Sigmoid colon (tissue), 4 donors: ENCODE measurements at regions not wholly inside any gene's neighbourhood (a gene's known extent, or its start where the extent isn't known, plus 50 kb on each side); places are given as distances from the start of the nearest gene placed in this dataset.

Source experiments
- POLR2A ChIP-seq, 2 donors: fragments of 450-650 bp; IDR thresholded peaks; one replicate each; pipeline ENCODE4 v1.6.1; 2016; ENCODE audit warnings: antibody characterized with exemption in 2 of 2, mild to moderate bottlenecking in 2 of 2, moderate library complexity in 2 of 2
- POLR2AphosphoS5 ChIP-seq, 4 donors: sonication (generic); formaldehyde crosslinking; IDR thresholded peaks; one replicate each; pipeline ENCODE4 v1.6.1; 2017; ENCODE audit warnings: antibody characterized with exemption in 4 of 4
- TF ChIP-seq, protein P1 (sequence below), 4 experiments: fragments of 450-650 bp in 3 of 4; fragments of 200-600 bp in 1 of 4; IDR thresholded peaks; one replicate each; pipeline ENCODE4 v1.5.1; 2016 to 2019; ENCODE audit warnings: antibody characterized with exemption in 4 of 4, mild to moderate bottlenecking in 3 of 4, moderate library complexity in 2 of 4

DNA sequence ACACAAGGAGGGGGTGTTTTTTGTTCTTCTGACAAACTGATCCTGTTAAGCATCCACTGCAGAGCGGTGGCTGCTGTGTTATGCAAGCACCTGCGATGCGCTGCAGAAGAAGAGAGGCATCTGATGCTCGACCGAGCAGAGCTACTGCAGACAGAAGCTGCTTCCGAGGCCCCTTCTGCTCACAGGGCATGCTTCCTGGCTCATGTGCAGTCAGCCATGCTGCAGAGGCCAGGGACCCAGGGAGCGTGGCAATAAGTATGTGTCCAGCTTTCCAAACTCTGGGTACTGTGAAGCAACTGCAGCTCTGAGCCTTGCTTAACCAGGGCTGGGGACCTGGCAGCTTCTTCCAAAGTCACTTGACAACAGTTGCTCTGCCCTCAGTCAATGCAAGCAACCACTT is 448.6 kb upstream of the RBFOX1 start:
- no peak for TF ChIP-seq POLR2A (IDR thresholded peaks at IDR 0.05)
- TF ChIP-seq, protein P1, sequence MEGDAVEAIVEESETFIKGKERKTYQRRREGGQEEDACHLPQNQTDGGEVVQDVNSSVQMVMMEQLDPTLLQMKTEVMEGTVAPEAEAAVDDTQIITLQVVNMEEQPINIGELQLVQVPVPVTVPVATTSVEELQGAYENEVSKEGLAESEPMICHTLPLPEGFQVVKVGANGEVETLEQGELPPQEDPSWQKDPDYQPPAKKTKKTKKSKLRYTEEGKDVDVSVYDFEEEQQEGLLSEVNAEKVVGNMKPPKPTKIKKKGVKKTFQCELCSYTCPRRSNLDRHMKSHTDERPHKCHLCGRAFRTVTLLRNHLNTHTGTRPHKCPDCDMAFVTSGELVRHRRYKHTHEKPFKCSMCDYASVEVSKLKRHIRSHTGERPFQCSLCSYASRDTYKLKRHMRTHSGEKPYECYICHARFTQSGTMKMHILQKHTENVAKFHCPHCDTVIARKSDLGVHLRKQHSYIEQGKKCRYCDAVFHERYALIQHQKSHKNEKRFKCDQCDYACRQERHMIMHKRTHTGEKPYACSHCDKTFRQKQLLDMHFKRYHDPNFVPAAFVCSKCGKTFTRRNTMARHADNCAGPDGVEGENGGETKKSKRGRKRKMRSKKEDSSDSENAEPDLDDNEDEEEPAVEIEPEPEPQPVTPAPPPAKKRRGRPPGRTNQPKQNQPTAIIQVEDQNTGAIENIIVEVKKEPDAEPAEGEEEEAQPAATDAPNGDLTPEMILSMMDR (IDR thresholded peaks at IDR 0.05): no peak
- no peak for TF ChIP-seq POLR2AphosphoS5 (IDR thresholded peaks at IDR 0.05)
